ENCODE measurements at regions not wholly inside any gene's neighbourhood (a gene's known extent, or its start where the extent isn't known, plus 50 kb on each side); places are given as distances from the start of the nearest gene placed in this dataset.

DNA sequence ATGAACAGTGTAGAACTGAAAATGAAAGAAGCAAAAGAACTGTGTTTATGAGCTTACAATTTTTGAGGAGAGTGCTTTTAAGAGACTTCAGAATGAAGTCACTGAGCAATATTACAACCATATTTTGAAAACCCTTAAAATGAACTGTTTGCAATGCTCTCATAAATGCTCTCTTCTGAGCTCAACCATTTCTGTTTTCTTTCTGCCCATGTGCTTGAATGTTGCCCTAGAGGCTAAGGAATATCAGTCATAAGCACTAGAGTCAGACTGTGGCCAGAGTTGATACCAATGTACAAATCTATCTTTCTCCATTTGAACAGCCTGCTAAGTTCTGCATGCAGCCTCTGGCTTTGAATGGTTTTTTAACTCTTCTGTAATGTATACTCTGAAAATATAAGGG lies 1092.8 kb downstream of the PCDH9 start:
- TF ChIP-seq POLR2A (IDR thresholded peaks at IDR 0.05) (no peak), CTCF (IDR thresholded peaks at IDR 0.05) (no peak), POLR2AphosphoS5 (IDR thresholded peaks at IDR 0.05) (no peak), EP300 (IDR thresholded peaks at IDR 0.05) (no peak)

Data from gastroesophageal sphincter (tissue), 3 donors.